GM12878 (cell line): ENCODE measurements at regions not wholly inside any gene's neighbourhood (a gene's known extent, or its start where the extent isn't known, plus 50 kb on each side); places are given as distances from the start of the nearest gene placed in this dataset.

ENCODE experiments used
- BACH1 ChIP-seq: fragments of 450-650 bp; IDR thresholded peaks from 2 replicates; pipeline ENCODE4 v1.6.1; 2017; ENCODE audit warnings: mild to moderate bottlenecking, borderline replicate concordance
- EP300 ChIP-seq, 2 experiments: fragments of 150-350 bp in 1 of 2; IDR thresholded peaks; 2 replicates each; pipeline ENCODE4 v1.6.1; 2011 to 2012; ENCODE audit warnings: low read depth in 2 of 2, low read length in 2 of 2, borderline replicate concordance in 1 of 2, improper control_type of control experiment in 1 of 2, inconsistent platforms in 1 of 2; ENCODE audit not compliant: control insufficient read depth in 1 of 2
- ESRRA ChIP-seq: IDR thresholded peaks from 2 replicates; pipeline ENCODE4 v1.6.1; 2012; ENCODE audit warnings: mild to moderate bottlenecking, low read length, improper control_type of control experiment
- FOXM1 ChIP-seq: IDR thresholded peaks from 2 replicates; pipeline ENCODE4 v1.6.1; 2012; ENCODE audit warnings: low read depth, mild to moderate bottlenecking, inconsistent platforms, low read length, moderate library complexity
- TF ChIP-seq, protein P1 (sequence below), 3 experiments: IDR thresholded peaks in 2 of 3; conservative IDR thresholded peaks in 1 of 3; 2 replicates each; pipeline ENCODE4 v1.5.1; 2011; ENCODE audit warnings: low read depth in 3 of 3, low read length in 3 of 3, mild to moderate bottlenecking in 3 of 3, control low read depth in 2 of 3, moderate library complexity in 2 of 3, inconsistent platforms in 1 of 3, mixed read lengths in 1 of 3; ENCODE audit not compliant: control insufficient read depth in 2 of 3, insufficient read depth in 1 of 3; ENCODE audit errors: extremely low read depth in 1 of 3
- TF ChIP-seq, protein P2 (sequence below): fragments of 450-650 bp; IDR thresholded peaks from 2 replicates; pipeline ENCODE4 v1.6.1; 2016; ENCODE audit warnings: mild to moderate bottlenecking, moderate library complexity, borderline replicate concordance

DNA sequence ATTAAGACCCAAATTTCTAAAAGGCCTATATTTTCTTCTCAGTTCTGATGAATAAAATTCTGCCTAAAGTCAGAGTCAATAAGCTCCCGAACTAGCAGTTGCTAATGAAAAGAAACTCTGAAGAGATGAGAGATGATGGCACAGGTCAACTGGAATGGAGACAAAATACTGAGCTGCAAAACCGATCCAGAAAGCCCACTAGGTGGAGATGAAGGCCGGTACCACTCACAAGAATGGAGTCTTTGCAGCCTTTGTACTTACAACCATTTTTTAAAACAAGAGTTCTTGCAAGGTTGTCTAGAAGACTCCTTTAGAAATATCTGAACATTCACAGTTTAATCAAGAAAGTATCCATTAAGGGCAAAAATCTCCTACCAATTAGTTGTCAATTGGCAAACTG lies 119.9 kb upstream of the TJP1 start:
- TF ChIP-seq FOXM1 (no peak), BACH1 (no peak), ESRRA (no peak), EP300 (IDR thresholded peaks at IDR 0.05; ENCODE audit: borderline replicate concordance in 1 of 2, control insufficient read depth in 1 of 2, low read depth in 2 of 2, low read length in 2 of 2) (no peak)
- TF ChIP-seq, protein P1, sequence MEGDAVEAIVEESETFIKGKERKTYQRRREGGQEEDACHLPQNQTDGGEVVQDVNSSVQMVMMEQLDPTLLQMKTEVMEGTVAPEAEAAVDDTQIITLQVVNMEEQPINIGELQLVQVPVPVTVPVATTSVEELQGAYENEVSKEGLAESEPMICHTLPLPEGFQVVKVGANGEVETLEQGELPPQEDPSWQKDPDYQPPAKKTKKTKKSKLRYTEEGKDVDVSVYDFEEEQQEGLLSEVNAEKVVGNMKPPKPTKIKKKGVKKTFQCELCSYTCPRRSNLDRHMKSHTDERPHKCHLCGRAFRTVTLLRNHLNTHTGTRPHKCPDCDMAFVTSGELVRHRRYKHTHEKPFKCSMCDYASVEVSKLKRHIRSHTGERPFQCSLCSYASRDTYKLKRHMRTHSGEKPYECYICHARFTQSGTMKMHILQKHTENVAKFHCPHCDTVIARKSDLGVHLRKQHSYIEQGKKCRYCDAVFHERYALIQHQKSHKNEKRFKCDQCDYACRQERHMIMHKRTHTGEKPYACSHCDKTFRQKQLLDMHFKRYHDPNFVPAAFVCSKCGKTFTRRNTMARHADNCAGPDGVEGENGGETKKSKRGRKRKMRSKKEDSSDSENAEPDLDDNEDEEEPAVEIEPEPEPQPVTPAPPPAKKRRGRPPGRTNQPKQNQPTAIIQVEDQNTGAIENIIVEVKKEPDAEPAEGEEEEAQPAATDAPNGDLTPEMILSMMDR (IDR thresholded peaks at IDR 0.05 in 2 of 3, conservative IDR thresholded peaks at IDR 0.05 in 1 of 3; ENCODE audit: control insufficient read depth in 2 of 3, extremely low read depth in 1 of 3, insufficient read depth in 1 of 3, low read depth in 3 of 3, low read length in 3 of 3), result no peak
- TF ChIP-seq, protein P2, sequence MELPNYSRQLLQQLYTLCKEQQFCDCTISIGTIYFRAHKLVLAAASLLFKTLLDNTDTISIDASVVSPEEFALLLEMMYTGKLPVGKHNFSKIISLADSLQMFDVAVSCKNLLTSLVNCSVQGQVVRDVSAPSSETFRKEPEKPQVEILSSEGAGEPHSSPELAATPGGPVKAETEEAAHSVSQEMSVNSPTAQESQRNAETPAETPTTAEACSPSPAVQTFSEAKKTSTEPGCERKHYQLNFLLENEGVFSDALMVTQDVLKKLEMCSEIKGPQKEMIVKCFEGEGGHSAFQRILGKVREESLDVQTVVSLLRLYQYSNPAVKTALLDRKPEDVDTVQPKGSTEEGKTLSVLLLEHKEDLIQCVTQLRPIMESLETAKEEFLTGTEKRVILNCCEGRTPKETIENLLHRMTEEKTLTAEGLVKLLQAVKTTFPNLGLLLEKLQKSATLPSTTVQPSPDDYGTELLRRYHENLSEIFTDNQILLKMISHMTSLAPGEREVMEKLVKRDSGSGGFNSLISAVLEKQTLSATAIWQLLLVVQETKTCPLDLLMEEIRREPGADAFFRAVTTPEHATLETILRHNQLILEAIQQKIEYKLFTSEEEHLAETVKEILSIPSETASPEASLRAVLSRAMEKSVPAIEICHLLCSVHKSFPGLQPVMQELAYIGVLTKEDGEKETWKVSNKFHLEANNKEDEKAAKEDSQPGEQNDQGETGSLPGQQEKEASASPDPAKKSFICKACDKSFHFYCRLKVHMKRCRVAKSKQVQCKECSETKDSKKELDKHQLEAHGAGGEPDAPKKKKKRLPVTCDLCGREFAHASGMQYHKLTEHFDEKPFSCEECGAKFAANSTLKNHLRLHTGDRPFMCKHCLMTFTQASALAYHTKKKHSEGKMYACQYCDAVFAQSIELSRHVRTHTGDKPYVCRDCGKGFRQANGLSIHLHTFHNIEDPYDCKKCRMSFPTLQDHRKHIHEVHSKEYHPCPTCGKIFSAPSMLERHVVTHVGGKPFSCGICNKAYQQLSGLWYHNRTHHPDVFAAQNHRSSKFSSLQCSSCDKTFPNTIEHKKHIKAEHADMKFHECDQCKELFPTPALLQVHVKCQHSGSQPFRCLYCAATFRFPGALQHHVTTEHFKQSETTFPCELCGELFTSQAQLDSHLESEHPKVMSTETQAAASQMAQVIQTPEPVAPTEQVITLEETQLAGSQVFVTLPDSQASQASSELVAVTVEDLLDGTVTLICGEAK, result no peak
